ENCODE measurements at regions not wholly inside any gene's neighbourhood (a gene's known extent, or its start where the extent isn't known, plus 50 kb on each side); places are given as distances from the start of the nearest gene placed in this dataset.

- H3K27ac ChIP-seq, result no peak overlapping the region
- no peak overlapping the region for H3K4me3 ChIP-seq
- peak; percentile 14 for DNase-seq (ENCODE audit: low spot score)
- no peak for TF ChIP-seq CTCF (IDR thresholded peaks at IDR 0.05)
Measured at GRCh38 chr15:100783760-100784492, 95.7 kb upstream of the ALDH1A3 start.

- TF ChIP-seq CTCF (IDR thresholded peaks at IDR 0.05), result no peak
- no peak overlapping the region for H3K27ac ChIP-seq
- H3K4me3 ChIP-seq, result no peak overlapping the region
- peak; percentile 57 for DNase-seq (ENCODE audit: low spot score)
Measured at GRCh38 chr15:100784493-100785180, 95.0 kb upstream of the ALDH1A3 start.

- peak; percentile 54 for DNase-seq (ENCODE audit: low spot score)
- H3K4me3 ChIP-seq, result no peak overlapping the region
- no peak for TF ChIP-seq CTCF (IDR thresholded peaks at IDR 0.05)
- no peak overlapping the region for H3K27ac ChIP-seq
Measured at GRCh38 chr15:100785181-100786138, 94.2 kb upstream of the ALDH1A3 start.

GRCh38 chr15:100786139-100786531 is 93.5 kb upstream of the ALDH1A3 start:
- peak; percentile 22 for DNase-seq (ENCODE audit: low spot score)
- H3K27ac ChIP-seq, result no peak overlapping the region
- no peak for TF ChIP-seq CTCF (IDR thresholded peaks at IDR 0.05)
- no peak overlapping the region for H3K4me3 ChIP-seq

- TF ChIP-seq CTCF (IDR thresholded peaks at IDR 0.05), result no peak
- peak; percentile 40 for DNase-seq (ENCODE audit: low spot score)
- no peak overlapping the region for H3K4me3 ChIP-seq
- no peak overlapping the region for H3K27ac ChIP-seq
Measured at GRCh38 chr15:100786901-100787566, 92.6 kb upstream of the ALDH1A3 start.

- H3K27ac ChIP-seq, result no peak overlapping the region
- no peak for TF ChIP-seq CTCF (IDR thresholded peaks at IDR 0.05)
- no peak overlapping the region for H3K4me3 ChIP-seq
- peak; percentile 55 for DNase-seq (ENCODE audit: low spot score)
Measured at GRCh38 chr15:100787567-100788417, 91.8 kb upstream of the ALDH1A3 start.
